ENCODE measurements at regions not wholly inside any gene's neighbourhood (a gene's known extent, or its start where the extent isn't known, plus 50 kb on each side); places are given as distances from the start of the nearest gene placed in this dataset.

DNA sequence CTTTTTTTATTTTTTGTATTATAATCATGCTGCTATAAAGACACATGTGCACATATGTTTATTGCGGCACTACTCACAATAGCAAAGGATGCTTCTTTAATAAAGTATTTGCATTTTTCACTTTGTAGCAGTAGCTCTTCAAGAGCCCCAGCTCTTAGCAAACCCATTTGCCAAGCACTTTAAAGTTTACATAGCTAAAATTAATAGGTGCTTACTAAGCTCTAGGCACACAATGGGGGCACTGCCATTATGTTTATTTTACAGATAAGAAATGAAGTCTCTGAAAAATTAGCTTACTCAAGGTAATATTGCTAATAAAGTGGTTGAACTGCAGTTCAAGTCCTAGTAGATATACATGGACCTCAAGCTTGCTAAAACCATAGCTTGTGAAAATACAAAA is 230.3 kb upstream of the ARHGAP24 start:
- TF ChIP-seq YY1 (IDR thresholded peaks at IDR 0.05; ENCODE audit: insufficient read depth, insufficient read length): no peak
- TF ChIP-seq ZNF274 (IDR thresholded peaks at IDR 0.05; ENCODE audit: low read depth, low read length): no peak

Data from NT2/D1 (cell line).